A673 (cell line): ENCODE measurements at regions not wholly inside any gene's neighbourhood (a gene's known extent, or its start where the extent isn't known, plus 50 kb on each side); places are given as distances from the start of the nearest gene placed in this dataset.

Source experiments
- CTCF ChIP-seq: fragments of 300-800, 200-600 bp; sonication (generic); conservative IDR thresholded peaks from 2 replicates; pipeline ENCODE4 v1.5.1; 2017; ENCODE audit warnings: low read depth, mild to moderate bottlenecking, antibody characterized with exemption, low read length, moderate library complexity, mixed read lengths
- EZH2 ChIP-seq: fragments of 200-600 bp; sonication (generic); IDR thresholded peaks from 2 replicates; pipeline ENCODE4 v1.6.1; 2017; ENCODE audit warnings: borderline replicate concordance, low read depth, mild to moderate bottlenecking, mixed read lengths, antibody characterized with exemption, low read length; ENCODE audit not compliant: poor library complexity, severe bottlenecking

GRCh38 chr14:94840467-94840866 is 70.6 kb upstream of the GSC start:
- TF ChIP-seq EZH2 (no peak), CTCF (no peak)
